ENCODE measurements at regions not wholly inside any gene's neighbourhood (a gene's known extent, or its start where the extent isn't known, plus 50 kb on each side); places are given as distances from the start of the nearest gene placed in this dataset.

GRCh38 chr14:85222341-85222740 is 307.6 kb upstream of the FLRT2 start:
- no peaks in the 10 kb centered on the region for H3K9me2 ChIP-seq (replicated peaks; ENCODE audit: insufficient read depth)
- no peak overlapping the region for H3K4me3 ChIP-seq
- H3K9me3 ChIP-seq (ENCODE audit: low read depth): no peaks in the 10 kb centered on the region
- no peak overlapping the region for H3K4me2 ChIP-seq
- H3K4me1 ChIP-seq (ENCODE audit: insufficient read depth): peaks cover 6% of the 10 kb centered on the region
- H2AFZ ChIP-seq: no peak overlapping the region
- H3K36me3 ChIP-seq (replicated peaks; ENCODE audit: insufficient read depth, low read depth): no peaks in the 10 kb centered on the region
- H4K20me1 ChIP-seq (ENCODE audit: insufficient read depth, poor library complexity, severe bottlenecking): no peaks in the 10 kb centered on the region
- H3K79me2 ChIP-seq: no peaks in the 10 kb centered on the region
- WGBS (ENCODE audit: low lambda C conversion rate, missing lambda C conversion rate): 90% methylated on average over 1 of the region's 1 CpG
- no peak for TF ChIP-seq EZH2phosphoT487 (IDR thresholded peaks at IDR 0.05; ENCODE audit: low read depth, severe bottlenecking, unreplicated experiment)
- TF ChIP-seq CTCF (IDR thresholded peaks at IDR 0.05; ENCODE audit: poor library complexity): no peak
- no peak for TF ChIP-seq EZH2 (IDR thresholded peaks at IDR 0.05; ENCODE audit: borderline replicate concordance)
- no peak for DNase-seq (ENCODE audit: low spot score)
- no peaks in the 10 kb centered on the region for H3K27me3 ChIP-seq
- no peak overlapping the region for H3K27ac ChIP-seq

- H4K20me1 ChIP-seq (ENCODE audit: insufficient read depth, poor library complexity, severe bottlenecking): no peaks in the 10 kb centered on the region
- no peaks in the 10 kb centered on the region for H3K9me2 ChIP-seq (replicated peaks; ENCODE audit: insufficient read depth)
- no peaks in the 10 kb centered on the region for H3K36me3 ChIP-seq (replicated peaks; ENCODE audit: insufficient read depth, low read depth)
- no peak overlapping the region for H2AFZ ChIP-seq
- peak overlapping the region; percentile 36 for H3K4me2 ChIP-seq
- H3K4me3 ChIP-seq: no peak overlapping the region
- no peaks in the 10 kb centered on the region for H3K9me3 ChIP-seq (ENCODE audit: low read depth)
- no peaks in the 10 kb centered on the region for H3K79me2 ChIP-seq
- TF ChIP-seq EZH2 (IDR thresholded peaks at IDR 0.05; ENCODE audit: borderline replicate concordance) (no peak), EZH2phosphoT487 (IDR thresholded peaks at IDR 0.05; ENCODE audit: low read depth, severe bottlenecking, unreplicated experiment) (no peak), CTCF (IDR thresholded peaks at IDR 0.05; ENCODE audit: poor library complexity) (no peak)
- no peak overlapping the region for H3K27ac ChIP-seq
- WGBS (ENCODE audit: low lambda C conversion rate, missing lambda C conversion rate): 26% methylated on average over 3 of the region's 3 CpGs
- H3K27me3 ChIP-seq: no peaks in the 10 kb centered on the region
- DNase-seq (ENCODE audit: low spot score): no peak
- peaks cover 6% of the 10 kb centered on the region for H3K4me1 ChIP-seq (ENCODE audit: insufficient read depth)
These were observed 306.3 kb upstream of the FLRT2 start for GRCh38 chr14:85223667-85224066.

- Histone ChIP-seq H3K4me3 (no peak overlapping the region), H4K20me1 (ENCODE audit: insufficient read depth, poor library complexity, severe bottlenecking) (no peaks in the 10 kb centered on the region), H3K79me2 (no peaks in the 10 kb centered on the region), H3K27ac (no peak overlapping the region), H3K9me3 (ENCODE audit: low read depth) (no peaks in the 10 kb centered on the region), H3K36me3 (replicated peaks; ENCODE audit: insufficient read depth, low read depth) (no peaks in the 10 kb centered on the region), H3K4me1 (ENCODE audit: insufficient read depth) (peaks cover 6% of the 10 kb centered on the region), H3K4me2 (no peak overlapping the region), H3K27me3 (no peaks in the 10 kb centered on the region), H2AFZ (no peak overlapping the region), H3K9me2 (replicated peaks; ENCODE audit: insufficient read depth) (no peaks in the 10 kb centered on the region)
- DNase-seq (ENCODE audit: low spot score): no peak
- WGBS (ENCODE audit: low lambda C conversion rate, missing lambda C conversion rate): 81% methylated on average over 3 of the region's 3 CpGs
- TF ChIP-seq EZH2 (IDR thresholded peaks at IDR 0.05; ENCODE audit: borderline replicate concordance) (no peak), CTCF (IDR thresholded peaks at IDR 0.05; ENCODE audit: poor library complexity) (no peak), EZH2phosphoT487 (IDR thresholded peaks at IDR 0.05; ENCODE audit: low read depth, severe bottlenecking, unreplicated experiment) (no peak)
These were observed 305.7 kb upstream of the FLRT2 start for GRCh38 chr14:85224241-85224640.

- Histone ChIP-seq H3K4me1 (ENCODE audit: insufficient read depth) (no peaks in the 10 kb centered on the region), H2AFZ (no peak overlapping the region), H3K27ac (no peak overlapping the region), H3K4me2 (no peak overlapping the region), H3K79me2 (no peaks in the 10 kb centered on the region), H3K27me3 (no peaks in the 10 kb centered on the region), H3K9me2 (replicated peaks; ENCODE audit: insufficient read depth) (no peaks in the 10 kb centered on the region), H4K20me1 (ENCODE audit: insufficient read depth, poor library complexity, severe bottlenecking) (no peaks in the 10 kb centered on the region), H3K36me3 (replicated peaks; ENCODE audit: insufficient read depth, low read depth) (no peaks in the 10 kb centered on the region), H3K4me3 (no peak overlapping the region), H3K9me3 (ENCODE audit: low read depth) (no peaks in the 10 kb centered on the region)
- DNase-seq (ENCODE audit: low spot score): no peak
- no peak for TF ChIP-seq EZH2phosphoT487 (IDR thresholded peaks at IDR 0.05; ENCODE audit: low read depth, severe bottlenecking, unreplicated experiment)
- 73% methylated on average over 12 of the region's 12 CpGs for WGBS (ENCODE audit: low lambda C conversion rate, missing lambda C conversion rate)
These were observed 296.2 kb upstream of the FLRT2 start for GRCh38 chr14:85233756-85234155.
